ENCODE measurements at regions not wholly inside any gene's neighbourhood (a gene's known extent, or its start where the extent isn't known, plus 50 kb on each side); places are given as distances from the start of the nearest gene placed in this dataset.

- Histone ChIP-seq H3K27me3 (no peaks in the 10 kb centered on the region), H3K27ac (no peak overlapping the region), H3K4me1 (no peaks in the 10 kb centered on the region), H3K4me3 (no peak overlapping the region), H3K9me3 (no peaks in the 10 kb centered on the region), H3K36me3 (no peaks in the 10 kb centered on the region)
- DNase-seq, result no peak
- in situ Hi-C loops (cut with MboI; ENCODE audit: low sequenced_read_pairs in 4 of 4), result no loop called here
- no peak for ATAC-seq
- TF ChIP-seq POLR2A (IDR thresholded peaks at IDR 0.05) (no peak), CTCF (IDR thresholded peaks at IDR 0.05 in 4 of 5, conservative IDR thresholded peaks at IDR 0.05 in 1 of 5) (no peak)
- intact Hi-C loops (cut with DNase I; ENCODE audit: low total_unique reads), result no loop called here
Observed at GRCh38 chr5:174195517-174195916, 150.0 kb downstream of the NSG2 start.

- H3K4me1 ChIP-seq, result no peaks in the 10 kb centered on the region
- intact Hi-C loops (cut with DNase I; ENCODE audit: low total_unique reads), result no loop called here
- peaks cover 0 to 4% (median 2%) of the 10 kb centered on the region in 3 donors for H3K27me3 ChIP-seq
- H3K36me3 ChIP-seq, result no peaks in the 10 kb centered on the region
- TF ChIP-seq CTCF (IDR thresholded peaks at IDR 0.05 in 4 of 5, conservative IDR thresholded peaks at IDR 0.05 in 1 of 5), result no peak
- no peak for TF ChIP-seq POLR2A (IDR thresholded peaks at IDR 0.05)
- H3K4me3 ChIP-seq, result no peak overlapping the region
- no peak for ATAC-seq
- H3K9me3 ChIP-seq, result no peaks in the 10 kb centered on the region
- H3K27ac ChIP-seq, result no peak overlapping the region
- in situ Hi-C loops (cut with MboI; ENCODE audit: low sequenced_read_pairs in 4 of 4), result no loop called here
- DNase-seq, result no peak
Observed at GRCh38 chr5:174197929-174198328, 152.4 kb downstream of the NSG2 start.

- DNase-seq (no peak), ATAC-seq (no peak)
- H3K4me1 ChIP-seq, result no peaks in the 10 kb centered on the region
- no peak for TF ChIP-seq CTCF (IDR thresholded peaks at IDR 0.05 in 4 of 5, conservative IDR thresholded peaks at IDR 0.05 in 1 of 5)
- TF ChIP-seq POLR2A (IDR thresholded peaks at IDR 0.05), result no peak
- in situ Hi-C loops (cut with MboI; ENCODE audit: low sequenced_read_pairs in 4 of 4) (no loop called here), intact Hi-C loops (cut with DNase I; ENCODE audit: low total_unique reads) (no loop called here)
- H3K27ac ChIP-seq, result no peak overlapping the region
- H3K9me3 ChIP-seq, result no peaks in the 10 kb centered on the region
- H3K36me3 ChIP-seq, result no peaks in the 10 kb centered on the region
- no peak overlapping the region for H3K4me3 ChIP-seq
- H3K27me3 ChIP-seq, result peaks cover 0 to 4% (median 2%) of the 10 kb centered on the region in 3 donors
Observed at GRCh38 chr5:174198541-174198940, 153.0 kb downstream of the NSG2 start.

- peaks cover 0 to 8% (median 6%) of the 10 kb centered on the region in 3 donors for H3K27me3 ChIP-seq
- no peaks in the 10 kb centered on the region for H3K4me1 ChIP-seq
- H3K9me3 ChIP-seq, result no peaks in the 10 kb centered on the region
- H3K27ac ChIP-seq, result no peak overlapping the region
- intact Hi-C loops (cut with DNase I; ENCODE audit: low total_unique reads) (no loop called here), in situ Hi-C loops (cut with MboI; ENCODE audit: low sequenced_read_pairs in 4 of 4) (no loop called here)
- TF ChIP-seq POLR2A (IDR thresholded peaks at IDR 0.05), result no peak
- no peak for TF ChIP-seq CTCF (IDR thresholded peaks at IDR 0.05 in 4 of 5, conservative IDR thresholded peaks at IDR 0.05 in 1 of 5)
- no peaks in the 10 kb centered on the region for H3K36me3 ChIP-seq
- DNase-seq, result no peak
- no peak for ATAC-seq
- H3K4me3 ChIP-seq, result no peak overlapping the region
Observed at GRCh38 chr5:174202996-174203395, 157.5 kb downstream of the NSG2 start.

Data from gastrocnemius medialis (tissue), 4 donors.